ENCODE measurements at regions not wholly inside any gene's neighbourhood (a gene's known extent, or its start where the extent isn't known, plus 50 kb on each side); places are given as distances from the start of the nearest gene placed in this dataset.

- intact Hi-C loops (cut with DNase I; ENCODE audit: low total_unique reads), result no loop called here
- Histone ChIP-seq H3K27ac (no peak overlapping the region), H3K4me3 (no peak overlapping the region), H3K4me1 (no peaks in the 10 kb centered on the region), H3K27me3 (replicated peaks in 1 of 7) (peaks cover 0 to 14% (median 0%) of the 10 kb centered on the region in 7 donors), H3K9me3 (peaks cover 0 to 6% (median 0%) of the 10 kb centered on the region in 8 donors), H3K36me3 (no peaks in the 10 kb centered on the region)
- 81 to 92% (median 90%) methylated on average over 8 of the region's 8 CpGs for WGBS, 5 donors
- TF ChIP-seq POLR2AphosphoS5 (IDR thresholded peaks at IDR 0.05) (no peak), CTCF (IDR thresholded peaks at IDR 0.05 in 8 of 11, conservative IDR thresholded peaks at IDR 0.05 in 3 of 11) (no peak), POLR2A (IDR thresholded peaks at IDR 0.05) (no peak)
- DNase-seq, result no peak
Observed at GRCh38 chr10:2680821-2681220, 386.5 kb upstream of the PFKP start.

- peaks cover 0 to 6% (median 0%) of the 10 kb centered on the region in 8 donors for H3K9me3 ChIP-seq
- no peaks in the 10 kb centered on the region for H3K4me1 ChIP-seq
- H3K27ac ChIP-seq, result no peak overlapping the region
- peaks cover 0 to 14% (median 0%) of the 10 kb centered on the region in 7 donors for H3K27me3 ChIP-seq (replicated peaks in 1 of 7)
- intact Hi-C loops (cut with DNase I; ENCODE audit: low total_unique reads), result no loop called here
- no peak overlapping the region for H3K4me3 ChIP-seq
- TF ChIP-seq POLR2AphosphoS5 (IDR thresholded peaks at IDR 0.05) (no peak), CTCF (IDR thresholded peaks at IDR 0.05 in 8 of 11, conservative IDR thresholded peaks at IDR 0.05 in 3 of 11) (no peak), POLR2A (IDR thresholded peaks at IDR 0.05) (no peak)
- no peaks in the 10 kb centered on the region for H3K36me3 ChIP-seq
- no peak for DNase-seq
- 80 to 91% (median 89%) methylated on average over 12 of the region's 12 CpGs for WGBS, 5 donors
Observed at GRCh38 chr10:2679646-2680045, 387.7 kb upstream of the PFKP start.

GRCh38 chr10:2676455-2676854 lies 390.9 kb upstream of the PFKP start:
- H3K36me3 ChIP-seq, result no peaks in the 10 kb centered on the region
- TF ChIP-seq POLR2AphosphoS5 (IDR thresholded peaks at IDR 0.05) (no peak), CTCF (IDR thresholded peaks at IDR 0.05 in 8 of 11, conservative IDR thresholded peaks at IDR 0.05 in 3 of 11) (no peak)
- WGBS, 5 donors, result 86 to 95% (median 92%) methylated on average over 1 of the region's 1 CpG
- no peaks in the 10 kb centered on the region for H3K9me3 ChIP-seq
- peaks cover 0 to 14% (median 0%) of the 10 kb centered on the region in 7 donors for H3K27me3 ChIP-seq (replicated peaks in 1 of 7)
- intact Hi-C loops (cut with DNase I; ENCODE audit: low total_unique reads), result no loop called here
- no peaks in the 10 kb centered on the region for H3K4me1 ChIP-seq
- no peak overlapping the region for H3K4me3 ChIP-seq
- DNase-seq, result no peak
- H3K27ac ChIP-seq, result no peak overlapping the region

- no peak for DNase-seq
- TF ChIP-seq POLR2AphosphoS5 (IDR thresholded peaks at IDR 0.05) (no peak), CTCF (IDR thresholded peaks at IDR 0.05 in 8 of 11, conservative IDR thresholded peaks at IDR 0.05 in 3 of 11) (no peak), POLR2A (IDR thresholded peaks at IDR 0.05) (no peak)
- no peaks in the 10 kb centered on the region for H3K4me1 ChIP-seq
- no peak overlapping the region for H3K27ac ChIP-seq
- intact Hi-C loops (cut with DNase I; ENCODE audit: low total_unique reads), result no loop called here
- H3K27me3 ChIP-seq (replicated peaks in 1 of 7), result peaks cover 0 to 3% (median 0%) of the 10 kb centered on the region in 7 donors
- no peaks in the 10 kb centered on the region for H3K9me3 ChIP-seq
- no peak overlapping the region for H3K4me3 ChIP-seq
- H3K36me3 ChIP-seq, result no peaks in the 10 kb centered on the region
Observed at GRCh38 chr10:2674451-2674850, 392.9 kb upstream of the PFKP start.

All from spleen (tissue), 11 donors.